Mesodermal cell (in vitro differentiated cells): ENCODE measurements at regions not wholly inside any gene's neighbourhood (a gene's known extent, or its start where the extent isn't known, plus 50 kb on each side); places are given as distances from the start of the nearest gene placed in this dataset.

Experiments
- H3K27ac ChIP-seq: 2 replicates; pipeline ENCODE4 v1.7.0; 2013; ENCODE audit warnings: mild to moderate bottlenecking, low read depth, low read length, moderate library complexity; ENCODE audit not compliant: severe bottlenecking
- H3K36me3 ChIP-seq: 2 replicates; pipeline ENCODE4 v1.7.1; 2013; ENCODE audit warnings: mild to moderate bottlenecking, low read length, moderate library complexity; ENCODE audit not compliant: control insufficient read depth, insufficient read depth
- H3K4me1 ChIP-seq: one replicate; pipeline ENCODE4 v1.7.1; 2013; ENCODE audit warnings: mild to moderate bottlenecking, low read length; ENCODE audit not compliant: insufficient read depth, control insufficient read depth, poor library complexity, severe bottlenecking
- H3K4me3 ChIP-seq: 2 replicates; pipeline ENCODE4 v1.7.0; 2013; ENCODE audit warnings: low read length, control low read depth, mild to moderate bottlenecking; ENCODE audit not compliant: insufficient read depth, poor library complexity, severe bottlenecking; ENCODE audit errors: extremely low read depth
- H3K9me3 ChIP-seq: 2 replicates; pipeline ENCODE4 v1.7.1; 2013; ENCODE audit warnings: mild to moderate bottlenecking, low read length, moderate library complexity; ENCODE audit not compliant: control insufficient read depth
- WGBS, 2 experiments: methylation state at CpG; one replicate each; pipeline ENCODE4 v1.1.5; 2013; ENCODE audit warnings: missing lambda C conversion rate in 2 of 2; ENCODE audit not compliant: insufficient coverage in 2 of 2; 5-methylcytosine and 5-hydroxymethylcytosine counted together

GRCh38 chr14:94936901-94937685 lies 167.2 kb upstream of the GSC start:
- no peak overlapping the region for H3K4me3 ChIP-seq
- WGBS, 2 experiments, result 89 to 90% methylated on average over 21 to 22 of the region's 24 CpGs
- no peaks in the 10 kb centered on the region for H3K4me1 ChIP-seq
- no peak overlapping the region for H3K27ac ChIP-seq
- no peaks in the 10 kb centered on the region for H3K36me3 ChIP-seq
- no peaks in the 10 kb centered on the region for H3K9me3 ChIP-seq

DNA sequence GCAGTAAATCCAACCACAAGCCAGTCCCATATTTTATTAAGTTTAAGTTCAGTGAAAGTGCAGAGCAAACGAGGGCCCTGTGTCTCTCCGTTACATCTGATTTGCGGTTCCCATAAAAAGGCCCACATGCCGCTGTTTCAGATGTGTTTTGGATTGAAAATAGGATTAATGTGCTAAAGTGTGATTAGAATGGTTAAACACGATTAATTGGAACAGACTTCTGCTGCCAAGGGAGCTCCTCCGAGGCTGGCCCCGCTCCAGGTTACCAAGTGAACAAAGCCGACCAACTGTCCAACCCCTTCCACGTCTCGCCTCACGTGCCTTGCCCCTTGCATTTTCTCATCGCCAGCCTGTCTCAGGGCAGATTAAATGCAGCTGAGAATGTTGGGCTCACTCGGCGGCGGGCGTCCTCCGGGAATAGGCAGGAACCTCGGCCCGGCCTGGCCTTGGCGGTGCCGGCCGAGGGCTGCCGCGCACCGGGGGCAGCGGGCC lies 166.5 kb upstream of the GSC start:
- Histone ChIP-seq H3K4me3 (no peak overlapping the region), H3K9me3 (no peaks in the 10 kb centered on the region), H3K4me1 (no peaks in the 10 kb centered on the region), H3K36me3 (no peaks in the 10 kb centered on the region), H3K27ac (no peak overlapping the region)
- WGBS, 2 experiments, result 88 to 91% methylated on average over 12 to 15 of the region's 26 CpGs

- H3K4me1 ChIP-seq, result no peaks in the 10 kb centered on the region
- no peaks in the 10 kb centered on the region for H3K36me3 ChIP-seq
- WGBS, 2 experiments, result 89 to 100% methylated on average over 1 to 6 of the region's 13 CpGs
- no peak overlapping the region for H3K27ac ChIP-seq
- H3K9me3 ChIP-seq, result no peaks in the 10 kb centered on the region
- H3K4me3 ChIP-seq, result no peak overlapping the region
Observed at GRCh38 chr14:94935706-94936300, 165.9 kb upstream of the GSC start.

DNA sequence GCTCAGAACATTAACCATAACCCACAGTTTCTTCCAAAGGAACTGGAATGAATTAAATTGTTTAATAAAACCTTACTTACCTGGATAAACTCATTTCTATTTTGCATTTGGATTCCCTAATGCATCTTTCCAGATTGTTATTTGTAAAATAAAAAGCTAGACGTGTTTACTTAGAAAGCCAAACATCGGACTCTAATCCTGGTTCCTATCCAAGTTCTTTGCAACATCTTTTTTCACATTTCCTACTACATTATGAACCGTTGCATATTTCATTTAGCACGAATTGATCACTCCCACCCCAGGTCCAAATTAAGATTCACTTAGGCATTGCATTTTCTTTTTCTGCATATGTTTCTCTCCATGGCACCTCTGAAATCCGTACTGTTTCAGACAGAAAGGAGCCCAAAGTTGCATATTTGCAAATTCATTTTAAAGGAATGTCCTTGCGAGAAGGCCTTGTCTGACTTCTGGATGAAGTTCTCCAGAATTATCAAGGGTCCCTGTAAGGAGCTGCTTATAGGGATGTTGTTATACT lies 164.4 kb upstream of the GSC start:
- WGBS, 2 experiments, result 87 to 88% methylated on average over 4 to 5 of the region's 6 CpGs
- Histone ChIP-seq H3K36me3 (no peaks in the 10 kb centered on the region), H3K9me3 (no peaks in the 10 kb centered on the region), H3K4me3 (no peak overlapping the region), H3K4me1 (no peaks in the 10 kb centered on the region), H3K27ac (no peak overlapping the region)

DNA sequence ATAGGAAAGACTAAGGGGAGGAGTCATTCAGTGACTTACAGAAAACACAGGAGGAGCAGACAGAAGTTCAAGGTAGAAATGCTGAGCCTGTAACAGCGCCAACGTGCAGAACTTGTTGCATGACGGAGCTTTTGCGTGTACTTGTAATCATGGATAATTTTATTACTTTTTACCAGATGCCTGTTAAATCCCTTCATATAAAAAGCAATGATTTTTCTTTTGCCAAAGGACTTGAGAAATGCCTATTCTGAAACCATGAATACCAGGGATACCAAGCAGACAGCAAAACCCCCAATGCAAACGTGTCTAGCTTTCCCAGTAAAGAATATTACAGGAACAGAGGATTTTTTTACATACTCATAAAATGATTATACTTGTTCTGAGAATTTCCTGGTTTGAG lies 163.6 kb upstream of the GSC start:
- Histone ChIP-seq H3K36me3 (no peaks in the 10 kb centered on the region), H3K4me3 (no peak overlapping the region), H3K9me3 (no peaks in the 10 kb centered on the region), H3K27ac (no peak overlapping the region), H3K4me1 (no peaks in the 10 kb centered on the region)
- WGBS, 2 experiments, result 100% methylated on average over 1 of the region's 5 CpGs

- no peaks in the 10 kb centered on the region for H3K9me3 ChIP-seq
- WGBS, 2 experiments, result 85 to 86% methylated on average over 4 to 6 of the region's 7 CpGs
Observed at GRCh38 chr14:94932589-94932988, 162.7 kb upstream of the GSC start.

GRCh38 chr14:94930690-94931089 lies 160.8 kb upstream of the GSC start:
- WGBS, 2 experiments, result 100% methylated on average over 1 of the region's 1 CpG
- Histone ChIP-seq H3K27ac (no peak overlapping the region), H3K9me3 (no peaks in the 10 kb centered on the region), H3K4me1 (no peaks in the 10 kb centered on the region), H3K36me3 (no peaks in the 10 kb centered on the region), H3K4me3 (no peak overlapping the region)

More at GRCh38 chr14:94932589-94932988, 162.7 kb upstream of the GSC start:
- Histone ChIP-seq H3K27ac (no peak overlapping the region), H3K4me1 (no peaks in the 10 kb centered on the region), H3K36me3 (no peaks in the 10 kb centered on the region), H3K4me3 (no peak overlapping the region)

DNA sequence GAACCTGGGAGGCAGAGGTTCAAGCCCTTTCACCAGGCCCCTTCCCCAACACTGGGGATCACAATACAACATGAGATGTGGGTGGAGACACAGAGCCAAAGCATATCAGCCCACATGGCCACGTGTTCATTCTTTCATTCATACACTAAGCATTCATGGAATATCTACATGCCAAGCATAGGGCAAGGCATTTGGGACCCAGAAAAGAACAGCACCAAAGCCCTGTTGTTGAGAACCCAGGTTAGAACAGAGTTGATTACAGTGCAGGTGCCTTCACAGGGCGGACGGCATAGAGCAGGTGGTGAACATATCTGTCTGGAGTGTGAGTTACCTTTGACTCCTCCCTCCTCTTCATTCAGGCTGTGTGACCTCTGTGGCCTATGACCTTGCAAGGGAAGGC lies 159.4 kb upstream of the GSC start:
- Histone ChIP-seq H3K36me3 (no peaks in the 10 kb centered on the region), H3K27ac (no peak overlapping the region), H3K9me3 (no peaks in the 10 kb centered on the region), H3K4me1 (no peaks in the 10 kb centered on the region), H3K4me3 (no peak overlapping the region)
- WGBS, 2 experiments, result 100% methylated on average over 1 of the region's 3 CpGs

DNA sequence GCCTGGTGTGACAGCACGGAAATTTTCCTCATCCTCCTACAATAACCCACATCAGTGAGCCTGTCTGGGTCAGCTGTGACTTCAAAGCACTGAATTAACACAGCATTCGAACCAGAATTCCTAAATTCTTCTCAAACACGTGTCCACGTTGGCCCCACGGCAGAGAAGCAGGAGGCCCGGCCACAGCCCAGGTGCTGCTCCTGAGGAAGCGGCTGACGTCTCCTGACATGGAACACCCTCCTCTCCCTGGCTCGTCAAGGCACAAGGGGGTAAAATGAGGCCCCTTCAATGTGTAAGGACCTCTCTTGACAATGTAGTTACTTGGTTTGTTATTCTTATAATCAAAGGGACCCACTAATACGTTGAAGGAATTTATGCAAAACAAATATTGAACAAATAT lies 156.3 kb upstream of the GSC start:
- H3K27ac ChIP-seq, result no peak overlapping the region
- no peaks in the 10 kb centered on the region for H3K36me3 ChIP-seq
- no peaks in the 10 kb centered on the region for H3K9me3 ChIP-seq
- H3K4me3 ChIP-seq, result no peak overlapping the region
- WGBS, 2 experiments, result 91 to 92% methylated on average over 6 to 8 of the region's 10 CpGs
- H3K4me1 ChIP-seq, result no peaks in the 10 kb centered on the region

DNA sequence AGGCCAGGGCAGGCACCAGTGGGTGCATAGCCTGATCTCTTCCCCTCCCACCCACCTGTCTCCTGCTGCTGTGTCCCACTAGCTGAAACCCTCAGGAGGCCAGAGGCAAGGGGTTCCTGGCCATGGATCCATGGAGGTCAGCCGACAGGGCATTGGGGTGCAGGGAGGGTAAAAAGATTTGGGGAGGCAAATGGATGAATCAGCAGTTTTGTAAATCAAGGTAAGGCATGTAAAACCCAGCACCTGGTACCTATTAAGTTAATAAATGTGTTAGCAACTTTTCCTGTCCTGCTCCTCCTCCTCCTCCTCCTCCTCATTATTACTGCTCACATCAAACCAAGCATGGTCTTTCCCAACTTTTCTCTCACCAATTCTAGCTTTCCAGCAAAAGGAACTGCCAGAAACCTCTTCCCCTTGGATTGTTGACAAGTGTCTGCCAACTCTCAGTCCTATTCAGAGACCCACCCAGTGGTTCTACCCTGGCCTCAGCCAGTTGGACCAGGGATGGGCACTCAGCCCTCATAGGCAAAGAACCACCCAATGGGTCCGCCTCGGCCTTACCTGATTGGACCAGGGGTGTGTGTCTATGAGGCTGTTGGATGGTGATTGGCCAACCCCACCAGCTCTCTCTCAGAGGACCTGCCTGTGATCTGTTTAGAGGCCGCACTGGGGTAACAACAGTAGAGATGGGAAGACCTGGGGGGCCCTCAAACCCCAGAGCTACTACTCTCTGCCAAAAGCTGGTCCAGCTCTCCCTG lies 155.7 kb upstream of the GSC start:
- Histone ChIP-seq H3K27ac (no peak overlapping the region), H3K4me1 (no peaks in the 10 kb centered on the region), H3K9me3 (no peaks in the 10 kb centered on the region), H3K4me3 (no peak overlapping the region), H3K36me3 (no peaks in the 10 kb centered on the region)
- WGBS, 2 experiments, result 86 to 100% methylated on average over 1 to 3 of the region's 4 CpGs
